ENCODE measurements at regions not wholly inside any gene's neighbourhood (a gene's known extent, or its start where the extent isn't known, plus 50 kb on each side); places are given as distances from the start of the nearest gene placed in this dataset.

GRCh38 chr4:81571105-81571504 is 99.4 kb upstream of the RASGEF1B start (continued):
- TF ChIP-seq CHD7 (IDR thresholded peaks at IDR 0.05; ENCODE audit: insufficient replicate concordance, low read length) (no peak), ATF2 (IDR thresholded peaks at IDR 0.05; ENCODE audit: low read length) (no peak)

All from H1 (cell line).